ENCODE measurements at regions not wholly inside any gene's neighbourhood (a gene's known extent, or its start where the extent isn't known, plus 50 kb on each side); places are given as distances from the start of the nearest gene placed in this dataset.

DNA sequence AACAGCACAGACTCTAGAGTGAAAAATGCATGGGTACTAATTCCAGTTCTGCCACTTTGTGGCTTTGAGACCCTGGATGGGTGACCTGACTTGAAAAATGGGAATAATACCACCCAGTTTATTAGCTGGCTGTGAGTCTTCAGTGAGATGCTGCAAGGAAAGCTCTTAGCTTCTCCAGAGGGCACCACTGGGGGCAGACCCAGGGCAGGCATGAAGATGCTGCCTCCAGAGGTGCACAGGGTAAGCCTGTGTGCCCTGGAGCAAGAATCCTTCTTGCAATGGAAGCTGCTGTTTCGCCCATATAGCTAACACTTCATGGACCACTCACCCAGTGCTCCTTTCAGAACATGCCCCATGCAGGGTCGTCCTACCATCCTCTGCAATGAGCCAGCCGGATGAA is 75.7 kb downstream of the C5orf15 start:
- WGBS, 2 donors (ENCODE audit: low coverage in 1 of 2): 60% methylated on average over 1 of the region's 3 CpGs; no CpG with 5 or more reads in 1 of the 2 donors
- no peak for ATAC-seq
- TF ChIP-seq EP300 (IDR thresholded peaks at IDR 0.05) (no peak), POLR2A (IDR thresholded peaks at IDR 0.05) (no peak), CTCF (IDR thresholded peaks at IDR 0.05) (no peak), POLR2AphosphoS5 (IDR thresholded peaks at IDR 0.05) (no peak)

DNA sequence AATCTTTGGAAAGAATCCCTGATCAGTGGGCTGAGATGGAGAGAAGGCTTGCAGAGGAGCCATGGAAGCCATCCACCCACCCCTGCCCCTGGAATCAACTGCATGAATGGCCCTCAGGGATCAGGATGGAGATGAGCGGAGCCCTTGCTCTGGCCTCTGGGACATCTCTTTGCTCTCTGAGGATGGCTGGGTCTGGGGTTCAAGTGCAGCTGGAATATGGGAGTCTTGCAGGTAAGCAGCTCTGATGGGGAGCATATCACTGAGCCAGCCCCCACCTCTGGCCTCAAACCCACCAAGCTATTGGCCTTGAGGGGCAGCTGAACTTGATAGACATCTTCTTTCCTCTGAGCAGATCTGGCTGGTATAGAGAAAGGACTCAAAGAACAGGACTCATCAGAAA is 76.1 kb downstream of the C5orf15 start:
- ATAC-seq: no peak
- Histone ChIP-seq H3K4me3 (no peak overlapping the region), H3K4me1 (no peaks in the 10 kb centered on the region), H3K27me3 (no peaks in the 10 kb centered on the region), H3K27ac (no peak overlapping the region), H3K9me3 (no peaks in the 10 kb centered on the region), H3K36me3 (no peaks in the 10 kb centered on the region)
- TF ChIP-seq EP300 (IDR thresholded peaks at IDR 0.05) (no peak), CTCF (IDR thresholded peaks at IDR 0.05) (no peak), POLR2A (IDR thresholded peaks at IDR 0.05) (no peak), POLR2AphosphoS5 (IDR thresholded peaks at IDR 0.05) (no peak)
- no CpG with 5 or more reads among the region's 1 CpG for WGBS, 2 donors (ENCODE audit: low coverage in 1 of 2)

More for the DNA sequence above, 75.7 kb downstream of the C5orf15 start:
- Histone ChIP-seq H3K27me3 (no peaks in the 10 kb centered on the region), H3K9me3 (no peaks in the 10 kb centered on the region), H3K27ac (no peak overlapping the region), H3K4me3 (no peak overlapping the region), H3K36me3 (no peaks in the 10 kb centered on the region), H3K4me1 (no peaks in the 10 kb centered on the region)

DNA sequence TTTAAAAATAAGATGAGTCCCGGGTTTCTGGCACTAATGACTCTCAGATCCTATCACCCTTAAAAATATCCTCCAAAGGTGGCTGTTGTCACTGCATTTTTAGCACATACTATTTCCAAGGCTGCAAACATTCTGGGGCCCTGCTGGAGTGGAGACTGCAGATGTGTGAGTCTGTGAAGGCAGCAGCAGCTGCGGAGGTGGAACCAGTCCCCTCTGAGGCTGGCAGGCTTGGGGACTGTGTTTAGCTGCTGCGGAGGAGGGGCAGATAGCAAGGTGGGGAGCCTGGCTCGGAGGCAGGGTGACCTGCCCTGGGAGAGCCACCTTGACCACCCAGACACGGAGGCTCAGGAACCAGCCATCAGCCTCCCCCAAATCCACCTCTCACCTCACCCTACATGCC is 77.0 kb downstream of the C5orf15 start:
- TF ChIP-seq POLR2AphosphoS5 (IDR thresholded peaks at IDR 0.05) (no peak), EP300 (IDR thresholded peaks at IDR 0.05) (no peak), CTCF (IDR thresholded peaks at IDR 0.05) (no peak), POLR2A (IDR thresholded peaks at IDR 0.05) (no peak)
- 94% methylated on average over 5 of the region's 5 CpGs; no CpG with 5 or more reads in 1 of the 2 donors for WGBS, 2 donors (ENCODE audit: low coverage in 1 of 2)
- no peaks in the 10 kb centered on the region for H3K27me3 ChIP-seq

GRCh38 chr5:133890776-133891280 is 77.6 kb downstream of the C5orf15 start:
- Histone ChIP-seq H3K36me3 (no peaks in the 10 kb centered on the region), H3K4me1 (no peaks in the 10 kb centered on the region), H3K9me3 (no peaks in the 10 kb centered on the region), H3K27me3 (no peaks in the 10 kb centered on the region), H3K27ac (no peak overlapping the region), H3K4me3 (no peak overlapping the region)
- TF ChIP-seq CTCF (IDR thresholded peaks at IDR 0.05) (no peak), POLR2AphosphoS5 (IDR thresholded peaks at IDR 0.05) (no peak), POLR2A (IDR thresholded peaks at IDR 0.05) (no peak), EP300 (IDR thresholded peaks at IDR 0.05) (no peak)
- ATAC-seq: no peak
- WGBS, 2 donors (ENCODE audit: low coverage in 1 of 2): 78 to 86% methylated on average over 1 of the region's 1 CpG

More for the DNA sequence above, 77.0 kb downstream of the C5orf15 start:
- Histone ChIP-seq H3K9me3 (no peaks in the 10 kb centered on the region), H3K27ac (no peak overlapping the region), H3K4me1 (no peaks in the 10 kb centered on the region), H3K36me3 (no peaks in the 10 kb centered on the region), H3K4me3 (no peak overlapping the region)
- ATAC-seq: no peak

DNA sequence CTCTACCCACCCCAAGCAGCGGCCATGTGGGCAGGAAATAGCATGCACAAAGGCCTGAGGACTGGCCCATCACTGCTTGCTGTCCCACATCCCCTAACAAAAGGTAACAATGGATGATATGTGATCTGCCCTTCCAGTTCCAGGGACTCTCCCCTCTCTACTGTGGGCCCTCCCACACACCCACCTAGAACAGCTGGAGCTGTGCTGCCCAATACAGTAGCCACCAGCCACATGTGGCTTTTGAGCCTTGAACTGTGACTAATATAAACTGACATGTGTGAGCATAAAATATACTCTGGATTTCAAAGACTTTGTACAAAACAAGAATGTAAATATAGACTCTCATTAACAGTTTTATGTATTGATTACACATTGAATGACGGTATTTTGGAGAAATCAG is 78.1 kb downstream of the C5orf15 start:
- Histone ChIP-seq H3K36me3 (no peaks in the 10 kb centered on the region), H3K4me1 (peaks cover 0 to 2% (median 0%) of the 10 kb centered on the region in 3 donors), H3K4me3 (no peak overlapping the region), H3K9me3 (no peaks in the 10 kb centered on the region), H3K27me3 (no peaks in the 10 kb centered on the region), H3K27ac (no peak overlapping the region)
- no peak for TF ChIP-seq CTCF (IDR thresholded peaks at IDR 0.05)
- no peak for TF ChIP-seq POLR2A (IDR thresholded peaks at IDR 0.05)
- TF ChIP-seq EP300 (IDR thresholded peaks at IDR 0.05): no peak
- TF ChIP-seq POLR2AphosphoS5 (IDR thresholded peaks at IDR 0.05): no peak
- no peak for ATAC-seq
- WGBS, 2 donors (ENCODE audit: low coverage in 1 of 2): 90 to 100% methylated on average over 1 to 2 of the region's 2 CpGs

All from gastroesophageal sphincter (tissue), 4 donors.